GM23338 (cell line): ENCODE measurements at regions not wholly inside any gene's neighbourhood (a gene's known extent, or its start where the extent isn't known, plus 50 kb on each side); places are given as distances from the start of the nearest gene placed in this dataset.

Experiments used
- CTCF ChIP-seq, 2 experiments: fragments of 200-600 bp in 1 of 2; sonication (generic) in 1 of 2; conservative IDR thresholded peaks; 2 replicates each; pipeline versions ENCODE4 v1.5.1 to v1.6.1; 2016 to 2017; ENCODE audit warnings: antibody characterized with exemption in 2 of 2, low read depth in 2 of 2, mild to moderate bottlenecking in 2 of 2, moderate library complexity in 1 of 2
- EZH2 ChIP-seq: fragments of 200-600 bp; sonication (generic); IDR thresholded peaks from one replicate; pipeline ENCODE4 v1.8.0; 2017; ENCODE audit warnings: antibody characterized with exemption, mild to moderate bottlenecking, low read depth; ENCODE audit not compliant: unreplicated experiment
- JUNB ChIP-seq: IDR thresholded peaks from one replicate; pipeline ENCODE4 v1.6.1; 2016; ENCODE audit warnings: antibody characterized with exemption; ENCODE audit not compliant: unreplicated experiment
- NANOG ChIP-seq: IDR thresholded peaks from 2 replicates; pipeline ENCODE4 v1.6.1; 2016; ENCODE audit warnings: antibody characterized with exemption, borderline replicate concordance
- POLR2AphosphoS5 ChIP-seq: IDR thresholded peaks from 2 replicates; pipeline ENCODE4 v1.6.1; 2016; ENCODE audit warnings: antibody characterized with exemption, low read depth
- REST ChIP-seq: IDR thresholded peaks from one replicate; pipeline ENCODE4 v1.6.1; 2018; ENCODE audit warnings: antibody characterized with exemption; ENCODE audit not compliant: unreplicated experiment
- ZNF114 ChIP-seq: fragments of 250-450 bp; sonication (Bioruptor Pico); IDR thresholded peaks from 2 replicates; pipeline ENCODE4 v1.5.0; 2020; ENCODE audit warnings: mild to moderate bottlenecking, moderate library complexity

DNA sequence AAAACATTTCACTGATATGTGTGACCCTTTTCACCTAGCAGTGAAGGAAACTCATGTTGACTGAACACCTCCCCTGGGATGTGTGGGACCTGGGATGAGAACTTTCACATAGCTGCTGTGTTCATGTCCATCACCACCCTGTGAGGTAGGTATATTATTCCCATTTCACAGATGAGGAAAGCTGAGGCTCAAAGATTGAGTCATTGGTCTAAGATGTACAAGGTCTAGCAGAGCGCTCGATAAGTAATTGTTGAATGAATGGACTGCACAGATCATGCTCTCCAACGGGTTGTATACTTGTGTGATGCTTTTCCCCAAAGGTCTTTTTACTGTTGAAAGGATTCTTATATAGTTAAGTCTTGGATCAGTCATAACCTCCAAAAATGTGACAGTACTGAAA is 75.6 kb upstream of the TSC22D1 start:
- TF ChIP-seq CTCF (conservative IDR thresholded peaks at IDR 0.05; ENCODE audit: low read depth in 2 of 2): no peak
- TF ChIP-seq JUNB: no peak
- no peak for TF ChIP-seq POLR2AphosphoS5
- TF ChIP-seq EZH2: no peak
- no peak for TF ChIP-seq REST
- TF ChIP-seq NANOG: no peak
- TF ChIP-seq ZNF114: no peak
